Endothelial cell of umbilical vein (primary cell): ENCODE measurements at regions not wholly inside any gene's neighbourhood (a gene's known extent, or its start where the extent isn't known, plus 50 kb on each side); places are given as distances from the start of the nearest gene placed in this dataset.

Experiments used
- BruUV-seq: library from RNA; stranded (reverse); fragments of 400-500 nt; replicated peaks from 2 replicates; lab custom pipeline; 2021; lab: Mats Ljungman, UMichigan
- CTCF ChIA-PET: fragments of 300-600, 350-600 bp; sonication (Branson Sonifier 250); formaldehyde crosslinking; loops from one replicate; lab custom pipeline; 2021; ENCODE audit warnings: antibody characterized with exemption, inconsistent platforms; lab: Charles Lee
- POLR2A ChIA-PET: fragments of 300-600, 350-600 bp; sonication (Branson Sonifier 250); formaldehyde crosslinking; loops from one replicate; lab custom pipeline; 2021; ENCODE audit warnings: antibody characterized with exemption, inconsistent platforms; lab: Charles Lee
- DNase-seq: peaks from one replicate; pipeline ENCODE4 v3.0.0-alpha.2; 2011; ENCODE audit warnings: low read depth, low spot score
- FAIRE-seq: peaks from 2 replicates; lab custom pipeline; 2011; peaks lifted over from hg19 to GRCh38; lab: Jason Lieb, UNC
- H2AFZ ChIP-seq: 2 replicates; pipeline ENCODE4 v1.6.0; 2012; ENCODE audit warnings: low read depth, low read length, control low read depth, inconsistent platforms
- H3K27ac ChIP-seq: 2 replicates; pipeline ENCODE4 v1.5.1; 2011; ENCODE audit warnings: low read depth, mild to moderate bottlenecking, control low read depth, low read length, moderate library complexity; ENCODE audit not compliant: insufficient read depth
- H3K27me3 ChIP-seq, 2 experiments: 2 replicates each; pipeline versions ENCODE4 v1.6.0 to v1.6.1; 2011; ENCODE audit warnings: low read length in 2 of 2, mixed read lengths in 1 of 2; ENCODE audit not compliant: control insufficient read depth in 2 of 2, insufficient read depth in 2 of 2
- H3K36me3 ChIP-seq, 2 experiments: 2 replicates in 1 of 2; 3 replicates in 1 of 2; pipeline ENCODE4 v1.5.1; 2011; ENCODE audit warnings: low read length in 2 of 2, mild to moderate bottlenecking in 1 of 2, moderate library complexity in 1 of 2; ENCODE audit not compliant: control insufficient read depth in 2 of 2, insufficient read depth in 2 of 2; ENCODE audit errors: extremely low read depth in 1 of 2
- H3K4me1 ChIP-seq: 3 replicates; pipeline ENCODE4 v1.5.1; 2011; ENCODE audit warnings: mild to moderate bottlenecking, low read length; ENCODE audit not compliant: control insufficient read depth, insufficient read depth; ENCODE audit errors: extremely low read depth
- H3K4me2 ChIP-seq: 2 replicates; pipeline ENCODE4 v1.6.1; 2011; ENCODE audit warnings: low read length, control low read depth, mixed read lengths; ENCODE audit not compliant: insufficient read depth
- H3K4me3 ChIP-seq, 3 experiments: fragments of 200-600 bp in 1 of 3; sonication (generic), shearing (Covaris generic) in 1 of 3; replicated peaks in 1 of 3; 2 replicates each; pipeline ENCODE4 v1.5.1; 2011 to 2016; ENCODE audit warnings: control low read depth in 3 of 3, low read length in 3 of 3, mild to moderate bottlenecking in 2 of 3, inconsistent platforms in 1 of 3, low read depth in 1 of 3, moderate library complexity in 1 of 3; ENCODE audit not compliant: insufficient read depth in 1 of 3
- H3K79me2 ChIP-seq: 2 replicates; pipeline ENCODE4 v1.6.0; 2012; ENCODE audit warnings: low read length, inconsistent platforms; ENCODE audit not compliant: control insufficient read depth, insufficient read depth
- H3K9ac ChIP-seq: replicated peaks from 2 replicates; pipeline ENCODE3; 2011; ENCODE audit warnings: low read length, control low read depth; ENCODE audit not compliant: insufficient read depth; ENCODE audit errors: extremely low read depth
- H3K9me1 ChIP-seq: replicated peaks from 3 replicates; pipeline ENCODE4 v1.6.0; 2011; ENCODE audit warnings: mild to moderate bottlenecking, low read length; ENCODE audit not compliant: control insufficient read depth, insufficient read depth; ENCODE audit errors: extremely low read depth
- H3K9me3 ChIP-seq: replicated peaks from 2 replicates; pipeline ENCODE4 v1.5.1; 2012; ENCODE audit warnings: low read length, inconsistent platforms; ENCODE audit not compliant: control insufficient read depth, insufficient read depth
- H4K20me1 ChIP-seq: replicated peaks from 2 replicates; pipeline ENCODE3; 2011; ENCODE audit warnings: mild to moderate bottlenecking, low read length; ENCODE audit not compliant: control insufficient read depth, insufficient read depth; ENCODE audit errors: extremely low read depth
- GATA2 ChIP-seq: IDR thresholded peaks from 2 replicates; pipeline ENCODE4 v1.7.0; 2011; ENCODE audit warnings: low read depth, mild to moderate bottlenecking, moderate library complexity, mixed read lengths, low read length; ENCODE audit not compliant: insufficient read length, insufficient read depth
- JUN ChIP-seq: IDR thresholded peaks from 2 replicates; pipeline ENCODE4 v1.6.1; 2011; ENCODE audit warnings: borderline replicate concordance, low read depth; ENCODE audit not compliant: insufficient read length, insufficient read depth
- MAX ChIP-seq: IDR thresholded peaks from 2 replicates; pipeline ENCODE4 v1.6.1; 2011; ENCODE audit not compliant: insufficient read depth, insufficient read length
- MYC ChIP-seq: IDR thresholded peaks from one replicate; pipeline ENCODE4 v1.6.1; 2011; ENCODE audit warnings: mild to moderate bottlenecking, low read depth, low read length
- POLR2AphosphoS5 ChIP-seq: IDR thresholded peaks from 2 replicates; pipeline ENCODE4 v1.6.1; 2012; ENCODE audit warnings: low read depth, mild to moderate bottlenecking, control low read depth, low read length, moderate library complexity; ENCODE audit not compliant: insufficient read depth
- dilution Hi-C: fragments of 300-500 bp; cut with MboI; formaldehyde crosslinking; loops from one replicate; pipeline ENCODE4 v1.15.0; 2019; ENCODE audit warnings: low sequenced_read_pairs; ENCODE audit not compliant: extremely low pct_ligation_motif_present
- intact Hi-C: fragments of 100-400 bp; cut with micrococcal nuclease; formaldehyde crosslinking; loops from one replicate; pipeline ENCODE4 v1.10.0; 2022
- TF ChIP-seq, protein P1 (sequence below), 2 donors: IDR thresholded peaks; 1 replicate in 1 of 2; 2 replicates in 1 of 2; pipeline ENCODE4 v1.5.1; 2011; ENCODE audit warnings: low read length in 2 of 2, mild to moderate bottlenecking in 2 of 2, moderate library complexity in 2 of 2, control low read depth in 1 of 2, inconsistent platforms in 1 of 2, low read depth in 1 of 2; ENCODE audit not compliant: insufficient read depth in 1 of 2; ENCODE audit errors: extremely low read depth in 1 of 2

DNA sequence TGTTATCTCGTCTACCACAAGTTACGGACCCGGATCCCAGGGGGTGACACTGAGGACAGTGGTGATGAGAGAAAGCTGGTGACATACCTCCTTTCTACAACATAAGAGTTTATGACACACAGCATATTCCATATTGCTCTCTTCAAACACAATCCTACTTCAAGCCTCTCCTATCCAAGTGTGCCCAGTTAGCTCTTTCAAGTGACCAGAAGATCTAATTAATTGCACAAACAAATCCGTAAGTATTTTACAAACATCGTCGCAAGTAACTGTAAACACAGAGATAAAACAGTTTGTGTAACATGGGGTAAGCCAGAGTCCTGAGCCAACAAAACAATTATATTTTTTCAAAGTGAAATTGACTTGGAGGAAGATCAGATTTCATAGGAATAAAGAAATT lies 235.0 kb downstream of the CHD9NB start:
- H3K79me2 ChIP-seq: no peaks in the 10 kb centered on the region
- no peak overlapping the region for H3K4me2 ChIP-seq
- H3K9me1 ChIP-seq: no peaks in the 10 kb centered on the region
- H3K9me3 ChIP-seq: no peaks in the 10 kb centered on the region
- no peak overlapping the region for H3K27ac ChIP-seq
- H4K20me1 ChIP-seq: no peaks in the 10 kb centered on the region
- H3K4me1 ChIP-seq: no peaks in the 10 kb centered on the region
- intact Hi-C loops: no loop called here
- no peak for FAIRE-seq
- no peaks in the 10 kb centered on the region for H3K27me3 ChIP-seq
- H3K4me3 ChIP-seq: no peak overlapping the region
- DNase-seq: no peak
- H2AFZ ChIP-seq: no peak overlapping the region
- no TSS peak for BruUV-seq
- CTCF ChIA-PET: no interaction called here
- no peak overlapping the region for H3K9ac ChIP-seq
- POLR2A ChIA-PET: no interaction called here
- dilution Hi-C loops: no loop called here
- TF ChIP-seq GATA2 (no peak), MYC (no peak)
- no peaks in the 10 kb centered on the region for H3K36me3 ChIP-seq

DNA sequence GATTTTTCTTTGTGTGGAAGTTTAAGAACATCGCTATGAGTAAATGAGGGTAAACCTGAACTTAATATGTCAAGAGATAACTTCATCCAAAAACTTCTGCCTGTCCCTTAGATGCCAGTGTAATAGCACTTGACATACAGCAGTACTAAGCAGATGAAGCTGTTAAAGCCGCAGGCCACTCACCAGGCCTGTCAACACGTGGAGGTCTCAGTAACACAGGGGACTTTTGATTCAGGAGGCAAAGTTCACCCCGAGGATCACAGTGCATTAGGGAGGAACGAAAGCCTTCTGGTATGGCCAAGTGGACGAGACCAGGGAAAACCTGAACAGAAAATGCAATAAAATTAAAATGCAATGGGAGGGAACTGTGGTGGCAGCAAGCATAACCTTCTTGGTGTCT lies 235.7 kb downstream of the CHD9NB start:
- dilution Hi-C loops: no loop called here
- FAIRE-seq (no peak), DNase-seq (no peak)
- intact Hi-C loops: no loop called here
- Histone ChIP-seq H3K36me3 (no peaks in the 10 kb centered on the region), H3K9me3 (no peaks in the 10 kb centered on the region), H4K20me1 (no peaks in the 10 kb centered on the region), H3K9me1 (no peaks in the 10 kb centered on the region), H2AFZ (no peak overlapping the region), H3K79me2 (no peaks in the 10 kb centered on the region), H3K9ac (no peak overlapping the region), H3K27me3 (no peaks in the 10 kb centered on the region), H3K4me2 (no peak overlapping the region), H3K27ac (no peak overlapping the region), H3K4me1 (no peaks in the 10 kb centered on the region), H3K4me3 (no peak overlapping the region)
- no TSS peak for BruUV-seq
- TF ChIP-seq JUN (no peak), MYC (no peak), MAX (no peak), POLR2AphosphoS5 (no peak)
- TF ChIP-seq, protein P1, sequence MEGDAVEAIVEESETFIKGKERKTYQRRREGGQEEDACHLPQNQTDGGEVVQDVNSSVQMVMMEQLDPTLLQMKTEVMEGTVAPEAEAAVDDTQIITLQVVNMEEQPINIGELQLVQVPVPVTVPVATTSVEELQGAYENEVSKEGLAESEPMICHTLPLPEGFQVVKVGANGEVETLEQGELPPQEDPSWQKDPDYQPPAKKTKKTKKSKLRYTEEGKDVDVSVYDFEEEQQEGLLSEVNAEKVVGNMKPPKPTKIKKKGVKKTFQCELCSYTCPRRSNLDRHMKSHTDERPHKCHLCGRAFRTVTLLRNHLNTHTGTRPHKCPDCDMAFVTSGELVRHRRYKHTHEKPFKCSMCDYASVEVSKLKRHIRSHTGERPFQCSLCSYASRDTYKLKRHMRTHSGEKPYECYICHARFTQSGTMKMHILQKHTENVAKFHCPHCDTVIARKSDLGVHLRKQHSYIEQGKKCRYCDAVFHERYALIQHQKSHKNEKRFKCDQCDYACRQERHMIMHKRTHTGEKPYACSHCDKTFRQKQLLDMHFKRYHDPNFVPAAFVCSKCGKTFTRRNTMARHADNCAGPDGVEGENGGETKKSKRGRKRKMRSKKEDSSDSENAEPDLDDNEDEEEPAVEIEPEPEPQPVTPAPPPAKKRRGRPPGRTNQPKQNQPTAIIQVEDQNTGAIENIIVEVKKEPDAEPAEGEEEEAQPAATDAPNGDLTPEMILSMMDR (IDR thresholded peaks at IDR 0.05; ENCODE audit: extremely low read depth in 1 of 2, insufficient read depth in 1 of 2, low read depth in 1 of 2, low read length in 2 of 2): no peak
- ChIA-PET POLR2A (no interaction called here), CTCF (no interaction called here)
